Brain microvascular endothelial cell (primary cell): ENCODE measurements at regions not wholly inside any gene's neighbourhood (a gene's known extent, or its start where the extent isn't known, plus 50 kb on each side); places are given as distances from the start of the nearest gene placed in this dataset.

Source experiments
- DNase-seq: peaks from one replicate; pipeline ENCODE4 v3.0.0-alpha.2; 2020
- H3K27ac ChIP-seq: fragments of 250-450 bp; sonication (Bioruptor Pico); 2 replicates; pipeline ENCODE4 v1.5.1; 2020; ENCODE audit warnings: mild to moderate bottlenecking, moderate library complexity
- H3K27me3 ChIP-seq: fragments of 250-450 bp; sonication (Bioruptor Pico); replicated peaks from 2 replicates; pipeline ENCODE4 v1.5.1; 2020; ENCODE audit warnings: mild to moderate bottlenecking
- H3K36me3 ChIP-seq: fragments of 250-450 bp; sonication (Bioruptor Pico); replicated peaks from 2 replicates; pipeline ENCODE4 v1.5.1; 2020; ENCODE audit warnings: mild to moderate bottlenecking
- H3K4me3 ChIP-seq: 2 replicates; pipeline ENCODE4 v1.5.1; 2011; ENCODE audit warnings: low read depth, mild to moderate bottlenecking, control low read depth, low read length, moderate library complexity
- CTCF ChIP-seq: IDR thresholded peaks from 2 replicates; pipeline ENCODE4 v1.5.1; 2011; ENCODE audit warnings: low read depth, mild to moderate bottlenecking, moderate library complexity, low read length, control low read depth, inconsistent platforms; ENCODE audit errors: missing control alignments
- in situ Hi-C: cut with HindIII; loops from 2 replicates; pipeline ENCODE4 v1.10.0; 2017; ENCODE audit warnings: low sequenced_read_pairs, low pct_ligation_motif_present

GRCh38 chr7:124536156-124536762 is 229.3 kb downstream of the GPR37 start:
- Histone ChIP-seq H3K27ac (no peak overlapping the region), H3K36me3 (no peaks in the 10 kb centered on the region), H3K27me3 (no peaks in the 10 kb centered on the region), H3K4me3 (no peak overlapping the region)
- in situ Hi-C loops = no loop called here
- no peak for DNase-seq
- TF ChIP-seq CTCF = no peak

- no peak overlapping the region for H3K4me3 ChIP-seq
- no peak overlapping the region for H3K27ac ChIP-seq
- no peak for DNase-seq
- H3K36me3 ChIP-seq = no peaks in the 10 kb centered on the region
- no peak for TF ChIP-seq CTCF
- no peaks in the 10 kb centered on the region for H3K27me3 ChIP-seq
- in situ Hi-C loops = no loop called here
Observed at GRCh38 chr7:124532166-124532565, 233.4 kb downstream of the GPR37 start.

GRCh38 chr7:124516911-124517310 is 248.7 kb downstream of the GPR37 start:
- TF ChIP-seq CTCF = no peak
- Histone ChIP-seq H3K4me3 (no peak overlapping the region), H3K27me3 (no peaks in the 10 kb centered on the region), H3K36me3 (no peaks in the 10 kb centered on the region), H3K27ac (no peak overlapping the region)
- in situ Hi-C loops = no loop called here
- no peak for DNase-seq

GRCh38 chr7:124515106-124515830 is 250.3 kb downstream of the GPR37 start:
- DNase-seq = no peak
- no peaks in the 10 kb centered on the region for H3K36me3 ChIP-seq
- H3K4me3 ChIP-seq = no peak overlapping the region
- in situ Hi-C loops = no loop called here
- no peaks in the 10 kb centered on the region for H3K27me3 ChIP-seq
- no peak overlapping the region for H3K27ac ChIP-seq
- TF ChIP-seq CTCF = no peak

GRCh38 chr7:124514471-124514870 is 251.1 kb downstream of the GPR37 start:
- Histone ChIP-seq H3K36me3 (no peaks in the 10 kb centered on the region), H3K27ac (no peak overlapping the region), H3K27me3 (no peaks in the 10 kb centered on the region), H3K4me3 (no peak overlapping the region)
- DNase-seq = no peak
- no peak for TF ChIP-seq CTCF
- in situ Hi-C loops = no loop called here

- in situ Hi-C loops = no loop called here
Observed at GRCh38 chr7:124497176-124497575, 268.4 kb downstream of the GPR37 start.

More at GRCh38 chr7:124497176-124497575, 268.4 kb downstream of the GPR37 start:
- TF ChIP-seq CTCF = no peak
- Histone ChIP-seq H3K4me3 (no peak overlapping the region), H3K27me3 (no peaks in the 10 kb centered on the region), H3K36me3 (no peaks in the 10 kb centered on the region), H3K27ac (no peak overlapping the region)
- no peak for DNase-seq
